ENCODE measurements at regions not wholly inside any gene's neighbourhood (a gene's known extent, or its start where the extent isn't known, plus 50 kb on each side); places are given as distances from the start of the nearest gene placed in this dataset.

- TF ChIP-seq, protein P1, sequence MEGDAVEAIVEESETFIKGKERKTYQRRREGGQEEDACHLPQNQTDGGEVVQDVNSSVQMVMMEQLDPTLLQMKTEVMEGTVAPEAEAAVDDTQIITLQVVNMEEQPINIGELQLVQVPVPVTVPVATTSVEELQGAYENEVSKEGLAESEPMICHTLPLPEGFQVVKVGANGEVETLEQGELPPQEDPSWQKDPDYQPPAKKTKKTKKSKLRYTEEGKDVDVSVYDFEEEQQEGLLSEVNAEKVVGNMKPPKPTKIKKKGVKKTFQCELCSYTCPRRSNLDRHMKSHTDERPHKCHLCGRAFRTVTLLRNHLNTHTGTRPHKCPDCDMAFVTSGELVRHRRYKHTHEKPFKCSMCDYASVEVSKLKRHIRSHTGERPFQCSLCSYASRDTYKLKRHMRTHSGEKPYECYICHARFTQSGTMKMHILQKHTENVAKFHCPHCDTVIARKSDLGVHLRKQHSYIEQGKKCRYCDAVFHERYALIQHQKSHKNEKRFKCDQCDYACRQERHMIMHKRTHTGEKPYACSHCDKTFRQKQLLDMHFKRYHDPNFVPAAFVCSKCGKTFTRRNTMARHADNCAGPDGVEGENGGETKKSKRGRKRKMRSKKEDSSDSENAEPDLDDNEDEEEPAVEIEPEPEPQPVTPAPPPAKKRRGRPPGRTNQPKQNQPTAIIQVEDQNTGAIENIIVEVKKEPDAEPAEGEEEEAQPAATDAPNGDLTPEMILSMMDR (conservative IDR thresholded peaks at IDR 0.05; ENCODE audit: low read depth, low read length), result no peak
- TF ChIP-seq EZH2phosphoT487 (IDR thresholded peaks at IDR 0.05; ENCODE audit: borderline replicate concordance, low read length) (no peak), EZH2 (IDR thresholded peaks at IDR 0.05; ENCODE audit: low read length, unreplicated experiment) (no peak)
Measured at GRCh38 chr18:25834061-25834460, 256.4 kb downstream of the SS18 start.
